Liver (tissue), 3 donors: ENCODE measurements at regions not wholly inside any gene's neighbourhood (a gene's known extent, or its start where the extent isn't known, plus 50 kb on each side); places are given as distances from the start of the nearest gene placed in this dataset.

Experiments
- GABPA ChIP-seq, 2 donors: IDR thresholded peaks in 1 of 2; conservative IDR thresholded peaks in 1 of 2; 2 replicates each; pipeline ENCODE4 v1.6.1; 2016; ENCODE audit warnings: antibody characterized with exemption in 2 of 2, mild to moderate bottlenecking in 1 of 2, moderate library complexity in 1 of 2
- TAF1 ChIP-seq: conservative IDR thresholded peaks from 2 replicates; pipeline ENCODE4 v1.6.1; 2016; ENCODE audit warnings: antibody characterized with exemption, mild to moderate bottlenecking
- TF ChIP-seq, protein P1 (sequence below): fragments of 150-350 bp; IDR thresholded peaks from 2 replicates; pipeline ENCODE4 v1.5.1; 2017; ENCODE audit warnings: improper control_type of control experiment, low read depth, low read length; ENCODE audit not compliant: missing input control
- donor health status: healthy.
- donor health status: healthy.

DNA sequence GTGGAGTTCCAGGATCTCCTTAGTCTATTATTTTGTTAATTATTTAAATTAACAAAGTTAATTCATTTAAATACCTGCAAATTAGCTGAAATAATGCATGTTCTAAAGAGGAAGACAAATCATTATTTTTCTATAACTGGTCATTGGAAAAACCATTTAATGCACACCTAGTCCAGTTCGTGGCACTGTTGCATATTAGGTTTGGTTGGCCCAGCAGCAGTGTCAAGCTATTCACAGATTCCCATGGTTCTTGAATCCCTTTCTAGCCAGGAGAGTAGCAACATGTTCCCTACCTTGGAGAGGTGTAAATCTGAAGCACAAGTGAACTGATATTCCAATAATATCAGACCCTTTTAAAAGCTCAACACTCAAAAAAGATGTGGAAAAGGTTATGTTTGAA is 155.2 kb downstream of the TMEM161B start:
- TF ChIP-seq, protein P1, sequence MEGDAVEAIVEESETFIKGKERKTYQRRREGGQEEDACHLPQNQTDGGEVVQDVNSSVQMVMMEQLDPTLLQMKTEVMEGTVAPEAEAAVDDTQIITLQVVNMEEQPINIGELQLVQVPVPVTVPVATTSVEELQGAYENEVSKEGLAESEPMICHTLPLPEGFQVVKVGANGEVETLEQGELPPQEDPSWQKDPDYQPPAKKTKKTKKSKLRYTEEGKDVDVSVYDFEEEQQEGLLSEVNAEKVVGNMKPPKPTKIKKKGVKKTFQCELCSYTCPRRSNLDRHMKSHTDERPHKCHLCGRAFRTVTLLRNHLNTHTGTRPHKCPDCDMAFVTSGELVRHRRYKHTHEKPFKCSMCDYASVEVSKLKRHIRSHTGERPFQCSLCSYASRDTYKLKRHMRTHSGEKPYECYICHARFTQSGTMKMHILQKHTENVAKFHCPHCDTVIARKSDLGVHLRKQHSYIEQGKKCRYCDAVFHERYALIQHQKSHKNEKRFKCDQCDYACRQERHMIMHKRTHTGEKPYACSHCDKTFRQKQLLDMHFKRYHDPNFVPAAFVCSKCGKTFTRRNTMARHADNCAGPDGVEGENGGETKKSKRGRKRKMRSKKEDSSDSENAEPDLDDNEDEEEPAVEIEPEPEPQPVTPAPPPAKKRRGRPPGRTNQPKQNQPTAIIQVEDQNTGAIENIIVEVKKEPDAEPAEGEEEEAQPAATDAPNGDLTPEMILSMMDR = peak; percentile 6
- no peak for TF ChIP-seq TAF1
- no peak for TF ChIP-seq GABPA (IDR thresholded peaks at IDR 0.05 in 1 of 2, conservative IDR thresholded peaks at IDR 0.05 in 1 of 2)
